Stimulated activated CD8-positive, alpha-beta memory T cell treated with anti-CD3 and anti-CD28 coated beads, Interleukin-7, amount 100 ng/mL, for 24 hours (primary cell): ENCODE measurements at regions not wholly inside any gene's neighbourhood (a gene's known extent, or its start where the extent isn't known, plus 50 kb on each side); places are given as distances from the start of the nearest gene placed in this dataset.
"Not testable (repeated sequence)": the region's sequence is repeated elsewhere in the genome, so short reads cannot be mapped to it uniquely, and the experiment has no call there.

Experiments used
- DNase-seq: peaks from one replicate; pipeline ENCODE4 v3.0.0-alpha.2; 2020; ENCODE audit warnings: low read depth

- DNase-seq = no peak
These were observed 78.3 kb upstream of the LMCD1 start for GRCh38 chr3:8423307-8423706.

- DNase-seq = no peak
These were observed 77.3 kb upstream of the LMCD1 start for GRCh38 chr3:8424281-8424680.

- no peak for DNase-seq
These were observed 64.8 kb upstream of the LMCD1 start for GRCh38 chr3:8436661-8437287.

GRCh38 chr3:8438507-8439079 lies 63.0 kb upstream of the LMCD1 start:
- no peak for DNase-seq

GRCh38 chr3:8440142-8440541 lies 61.5 kb upstream of the LMCD1 start:
- not testable (repeated sequence) for DNase-seq

GRCh38 chr3:8441969-8442559 lies 59.6 kb upstream of the LMCD1 start:
- no peak for DNase-seq

- DNase-seq = no peak
These were observed 58.5 kb upstream of the LMCD1 start for GRCh38 chr3:8442993-8443650.

- no peak for DNase-seq
These were observed 57.5 kb upstream of the LMCD1 start for GRCh38 chr3:8443829-8444791.

- no peak for DNase-seq
These were observed 56.7 kb upstream of the LMCD1 start for GRCh38 chr3:8444883-8445282.

GRCh38 chr3:8445861-8446260 lies 55.8 kb upstream of the LMCD1 start:
- DNase-seq = no peak

- DNase-seq = no peak
These were observed 54.8 kb upstream of the LMCD1 start for GRCh38 chr3:8446845-8447244.

GRCh38 chr3:8450618-8451017 lies 51.0 kb upstream of the LMCD1 start:
- DNase-seq = no peak

- DNase-seq = no peak
These were observed 49.9 kb upstream of the LMCD1 start for GRCh38 chr3:8451696-8452095.
